KOPT-K1 (cell line): ENCODE measurements at regions not wholly inside any gene's neighbourhood (a gene's known extent, or its start where the extent isn't known, plus 50 kb on each side); places are given as distances from the start of the nearest gene placed in this dataset.
A peak's percentile ranks its signal among the peaks of the same experiment; 100 is the strongest.

Experiments used
- H3K27ac ChIP-seq: fragments of 200-600 bp; sonication (generic); 2 replicates; pipeline ENCODE4 v1.5.1; 2016; ENCODE audit warnings: antibody characterized with exemption, mild to moderate bottlenecking, low read depth, low read length; ENCODE audit not compliant: poor library complexity, severe bottlenecking
- H3K36me3 ChIP-seq: fragments of 200-600 bp; sonication (generic); 2 replicates; pipeline ENCODE4 v1.5.1; 2017; ENCODE audit warnings: antibody characterized with exemption, mild to moderate bottlenecking, low read length, moderate library complexity; ENCODE audit not compliant: insufficient read depth
- H3K9me3 ChIP-seq: fragments of 200-600 bp; sonication (generic); 2 replicates; pipeline ENCODE4 v1.5.1; 2017; ENCODE audit warnings: antibody characterized with exemption, low read length, mild to moderate bottlenecking; ENCODE audit not compliant: insufficient read depth, poor library complexity, severe bottlenecking

DNA sequence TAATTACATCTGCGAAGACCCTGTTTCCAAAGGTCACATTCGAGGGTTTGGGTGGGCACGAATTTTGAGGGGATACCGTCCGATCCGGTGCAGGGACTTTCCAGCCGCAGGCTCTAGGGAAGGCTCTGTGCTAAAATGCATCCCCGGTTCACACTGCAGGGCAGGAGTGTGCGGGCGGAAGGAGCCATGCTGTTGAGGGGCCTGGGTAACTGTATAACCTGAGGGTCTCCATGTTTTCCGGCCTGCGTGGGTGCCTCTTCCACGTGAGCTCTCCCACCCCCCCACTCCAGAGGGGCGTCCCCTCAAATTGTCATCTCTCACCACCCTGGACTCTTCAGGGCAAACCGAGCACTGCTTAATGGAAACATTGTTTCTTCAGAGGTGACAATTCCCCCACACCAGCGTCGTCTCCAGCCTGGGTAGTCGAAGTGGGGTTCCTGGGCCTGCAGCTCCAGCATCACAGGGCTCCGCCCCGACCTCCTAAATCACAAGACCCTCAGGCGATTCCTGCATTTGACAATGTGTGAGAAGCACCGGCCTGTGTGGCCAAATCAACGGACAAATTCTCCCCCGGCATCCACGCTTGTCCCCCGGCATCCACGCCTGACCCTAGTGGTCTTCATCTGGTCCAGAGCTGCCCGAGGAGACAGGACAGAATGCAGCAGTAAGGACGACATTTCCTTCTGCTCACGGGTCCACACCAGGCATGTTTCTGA, 51.2 kb downstream of the FOXL3 start:
- H3K9me3 ChIP-seq: no peaks in the 10 kb centered on the region
- no peak overlapping the region for H3K27ac ChIP-seq
- no peaks in the 10 kb centered on the region for H3K36me3 ChIP-seq

DNA sequence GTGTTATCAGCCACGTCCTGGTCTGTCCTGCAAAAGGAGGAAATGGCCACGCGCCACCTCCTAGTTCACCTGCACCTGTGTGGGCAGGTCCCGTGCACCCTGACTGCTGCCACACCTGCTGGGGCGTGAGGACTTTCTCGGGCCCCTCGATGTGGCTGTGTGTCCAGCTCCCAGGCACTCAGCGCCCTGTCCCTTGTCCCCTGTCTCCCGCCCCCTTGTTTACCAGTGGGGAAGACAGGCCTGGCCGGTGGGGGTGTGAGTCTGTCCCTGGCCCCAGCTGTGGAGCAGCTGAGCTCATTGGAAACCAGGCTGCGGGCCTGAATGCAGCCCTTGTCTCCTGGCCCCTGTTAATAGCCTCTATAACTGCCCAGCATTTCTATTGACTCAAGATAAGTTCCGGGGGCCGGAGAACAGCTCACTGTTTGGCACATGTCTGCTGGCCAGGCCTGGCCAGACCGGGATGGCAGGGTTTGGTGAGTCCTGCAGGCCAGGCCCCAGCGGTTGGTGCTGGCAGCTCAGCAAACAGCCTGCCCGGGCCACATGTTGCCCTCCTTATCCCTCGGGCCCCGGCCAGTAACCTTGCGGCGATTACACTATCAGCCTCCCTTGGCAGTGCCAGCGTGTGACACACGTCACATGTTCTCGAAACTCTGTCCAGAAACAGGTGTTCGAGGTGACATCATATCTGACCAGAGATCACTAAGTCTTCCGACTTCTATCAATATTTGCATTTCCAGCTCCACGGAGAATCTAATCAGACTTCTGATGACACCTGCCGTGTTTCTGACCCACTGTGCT, 52.1 kb downstream of the FOXL3 start:
- H3K27ac ChIP-seq: no peak overlapping the region
- no peaks in the 10 kb centered on the region for H3K9me3 ChIP-seq
- H3K36me3 ChIP-seq: no peaks in the 10 kb centered on the region

DNA sequence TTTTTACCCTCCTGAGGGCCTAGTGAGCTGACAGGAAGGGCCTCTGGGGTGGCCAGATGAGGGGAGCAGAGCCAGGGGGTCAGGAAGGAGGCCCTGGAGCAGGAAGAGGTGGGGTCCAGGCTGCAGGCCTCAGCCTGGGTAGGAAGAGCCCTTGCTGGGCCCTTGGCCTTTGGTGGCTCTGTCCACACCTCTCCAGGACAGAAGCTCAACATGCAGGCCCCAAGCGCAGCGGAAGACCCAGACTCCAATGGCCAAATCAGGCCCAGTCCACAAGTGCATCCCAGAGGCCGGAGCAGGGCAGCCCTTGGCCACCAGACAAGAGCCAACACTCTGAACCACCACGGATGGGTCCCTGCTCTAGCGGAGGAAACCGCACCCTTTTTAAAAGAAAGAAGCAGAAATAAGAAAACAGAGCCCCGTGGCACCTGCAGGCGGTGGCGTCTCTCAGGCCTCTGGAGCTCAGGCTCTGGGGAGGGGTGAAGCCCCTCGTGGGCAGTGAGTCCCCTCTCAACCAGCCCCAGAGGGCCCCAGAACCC, 52.8 kb downstream of the FOXL3 start:
- H3K27ac ChIP-seq: no peak overlapping the region
- no peaks in the 10 kb centered on the region for H3K36me3 ChIP-seq
- H3K9me3 ChIP-seq: no peaks in the 10 kb centered on the region

DNA sequence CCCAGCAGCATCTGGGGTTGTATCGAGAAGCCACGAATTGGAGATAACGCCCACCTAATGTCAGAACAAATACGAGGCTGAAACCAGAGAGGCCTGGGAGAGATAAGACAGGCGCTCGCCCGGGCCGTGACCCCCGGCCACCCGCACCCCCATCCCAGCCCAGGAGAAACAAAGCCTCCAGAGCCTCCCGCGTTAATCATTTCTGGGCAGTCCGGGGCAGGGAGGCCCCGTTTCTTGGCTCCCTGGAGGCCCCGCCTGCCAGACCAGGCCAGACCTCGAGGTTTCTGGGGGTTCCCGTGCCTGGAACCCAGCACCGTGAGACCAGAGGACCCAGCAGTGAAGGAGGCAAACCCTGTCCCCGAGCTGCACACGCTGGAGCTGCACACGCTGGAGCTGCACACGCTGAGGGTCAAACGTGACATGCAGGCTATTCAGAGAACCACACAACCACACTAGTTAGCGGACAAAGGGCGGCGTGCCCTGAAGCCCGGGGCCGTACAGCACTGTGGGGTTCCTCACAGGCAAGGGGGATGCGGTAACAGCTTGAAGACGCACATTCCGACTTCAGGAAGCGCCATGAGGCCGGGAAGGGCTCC, 53.4 kb downstream of the FOXL3 start:
- Histone ChIP-seq H3K27ac (no peak overlapping the region), H3K9me3 (no peaks in the 10 kb centered on the region), H3K36me3 (no peaks in the 10 kb centered on the region)

DNA sequence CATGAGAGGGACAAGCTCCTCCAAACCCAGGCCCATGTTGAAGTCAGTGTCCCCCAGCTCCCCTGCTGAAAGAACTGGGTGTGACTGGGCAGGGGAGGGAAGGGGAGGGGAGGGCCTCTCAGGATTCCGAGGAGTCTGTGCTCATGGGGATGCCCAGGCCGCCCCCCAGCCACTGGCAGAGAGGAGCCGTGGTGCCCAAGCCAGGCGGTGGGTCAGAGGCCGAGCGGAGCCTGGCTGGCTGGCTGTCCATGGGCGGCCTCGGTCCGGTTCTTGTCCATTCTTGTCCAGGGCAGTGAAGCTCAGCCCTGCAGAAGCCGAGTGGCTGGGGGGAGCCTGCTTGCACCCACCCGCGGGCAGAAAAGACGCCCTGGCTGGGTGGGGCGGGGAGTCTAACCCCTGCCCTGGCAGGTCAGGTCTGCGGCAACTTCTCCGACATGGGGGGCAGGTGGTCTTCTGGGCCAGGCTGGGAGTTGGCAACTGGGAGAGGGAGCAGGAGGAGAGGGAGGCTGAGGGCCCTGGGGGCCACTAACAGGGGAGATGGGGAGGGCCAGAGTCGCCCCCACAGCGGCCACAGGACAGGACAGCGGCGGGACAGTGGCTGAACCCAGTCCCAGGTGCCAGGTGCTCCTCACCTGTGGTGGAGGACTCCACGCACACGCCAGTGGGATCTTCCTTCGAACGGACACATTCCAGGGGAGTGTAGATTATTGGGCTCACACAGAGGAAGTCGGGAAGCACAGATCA, 54.1 kb downstream of the FOXL3 start:
- Histone ChIP-seq H3K9me3 (no peaks in the 10 kb centered on the region), H3K27ac (no peak overlapping the region)

DNA sequence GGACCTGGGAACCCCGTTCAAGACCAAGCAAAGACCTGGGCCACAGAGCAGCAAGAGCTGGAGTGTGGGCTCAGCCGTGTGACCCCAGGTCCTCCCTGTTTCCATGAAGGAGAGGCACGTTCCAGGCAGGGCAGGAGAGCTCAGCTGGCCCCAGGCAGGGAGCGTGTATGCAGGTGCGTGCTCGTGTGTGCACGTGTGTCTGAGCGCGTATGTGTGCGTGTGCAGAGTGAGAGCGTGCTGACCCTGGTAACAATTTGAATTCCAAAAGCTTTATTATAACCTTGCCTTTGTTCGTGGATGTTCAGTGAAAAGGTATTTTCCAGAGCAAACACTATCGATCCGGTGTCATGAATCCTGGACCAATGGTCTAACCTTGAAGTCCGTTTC, 54.6 kb downstream of the FOXL3 start:
- Histone ChIP-seq H3K36me3 (no peaks in the 10 kb centered on the region), H3K27ac (no peak overlapping the region), H3K9me3 (no peaks in the 10 kb centered on the region)

More for the DNA sequence above, 54.1 kb downstream of the FOXL3 start:
- H3K36me3 ChIP-seq: no peaks in the 10 kb centered on the region

DNA sequence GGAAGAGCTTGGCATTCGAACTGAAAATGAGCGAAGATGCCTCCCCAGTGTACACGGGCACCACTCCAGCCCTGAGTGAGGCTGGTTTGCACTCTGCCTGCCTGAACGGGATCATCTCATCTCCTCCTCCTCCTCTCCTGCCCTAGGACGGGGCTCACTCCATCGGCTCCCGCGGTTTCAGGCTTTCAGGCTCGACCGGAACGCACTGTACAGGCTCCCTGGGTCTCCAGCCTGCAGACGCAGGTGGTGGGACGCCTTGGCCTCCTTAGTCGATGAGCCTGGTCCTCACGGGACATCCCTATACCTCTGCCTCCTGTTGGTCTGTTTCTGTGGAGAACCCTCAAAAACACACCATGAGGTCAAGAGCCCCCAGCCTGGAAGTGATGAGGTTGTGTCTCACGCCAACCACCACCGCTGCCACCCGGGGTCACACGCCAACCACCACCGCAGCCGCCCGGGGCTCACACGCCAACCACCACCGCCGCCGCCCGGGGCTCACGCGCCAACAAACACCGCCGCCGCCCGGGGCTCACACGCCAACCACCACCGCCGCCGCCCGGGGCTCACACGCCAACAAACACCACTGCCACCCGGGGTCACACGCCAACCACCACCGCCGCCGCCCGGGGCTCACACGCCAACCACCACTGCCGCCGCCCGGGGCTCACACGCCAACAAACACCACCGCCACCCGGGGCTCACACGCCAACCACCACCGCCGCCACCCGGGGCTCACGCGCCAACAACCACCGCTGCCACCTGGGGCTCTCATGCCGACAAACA, 56.3 kb downstream of the FOXL3 start:
- H3K9me3 ChIP-seq: no peaks in the 10 kb centered on the region
- no peak overlapping the region for H3K27ac ChIP-seq
- no peaks in the 10 kb centered on the region for H3K36me3 ChIP-seq

DNA sequence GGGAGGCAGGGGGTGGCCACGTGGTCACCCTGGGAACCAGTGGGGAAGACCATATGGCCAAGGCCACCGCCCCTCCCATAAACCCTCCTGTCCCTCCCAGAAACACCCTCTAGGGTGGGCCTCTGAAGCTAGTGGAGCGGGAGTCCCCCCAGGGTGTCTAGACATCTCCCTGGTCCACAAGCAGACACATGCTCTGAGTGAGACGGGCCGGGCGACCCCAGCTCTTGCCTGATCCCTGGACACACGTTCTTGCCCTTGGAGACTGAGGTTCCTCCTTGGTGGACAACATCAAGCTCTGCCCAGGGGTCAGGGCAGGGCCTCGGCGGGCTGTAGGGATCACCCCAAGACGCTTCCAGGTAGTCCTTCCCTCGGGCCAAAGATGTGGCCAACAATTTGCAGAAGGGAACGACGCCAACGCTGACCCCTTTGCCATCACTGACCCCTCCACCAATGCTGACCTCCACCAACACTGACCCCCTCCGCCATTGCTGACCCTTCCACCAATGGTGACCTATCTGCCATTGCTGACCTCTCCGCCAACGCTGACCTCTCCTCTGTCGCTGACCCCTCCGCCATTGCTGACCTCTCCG, 57.1 kb downstream of the FOXL3 start:
- Histone ChIP-seq H3K36me3 (no peaks in the 10 kb centered on the region), H3K9me3 (no peaks in the 10 kb centered on the region), H3K27ac (no peak overlapping the region)

DNA sequence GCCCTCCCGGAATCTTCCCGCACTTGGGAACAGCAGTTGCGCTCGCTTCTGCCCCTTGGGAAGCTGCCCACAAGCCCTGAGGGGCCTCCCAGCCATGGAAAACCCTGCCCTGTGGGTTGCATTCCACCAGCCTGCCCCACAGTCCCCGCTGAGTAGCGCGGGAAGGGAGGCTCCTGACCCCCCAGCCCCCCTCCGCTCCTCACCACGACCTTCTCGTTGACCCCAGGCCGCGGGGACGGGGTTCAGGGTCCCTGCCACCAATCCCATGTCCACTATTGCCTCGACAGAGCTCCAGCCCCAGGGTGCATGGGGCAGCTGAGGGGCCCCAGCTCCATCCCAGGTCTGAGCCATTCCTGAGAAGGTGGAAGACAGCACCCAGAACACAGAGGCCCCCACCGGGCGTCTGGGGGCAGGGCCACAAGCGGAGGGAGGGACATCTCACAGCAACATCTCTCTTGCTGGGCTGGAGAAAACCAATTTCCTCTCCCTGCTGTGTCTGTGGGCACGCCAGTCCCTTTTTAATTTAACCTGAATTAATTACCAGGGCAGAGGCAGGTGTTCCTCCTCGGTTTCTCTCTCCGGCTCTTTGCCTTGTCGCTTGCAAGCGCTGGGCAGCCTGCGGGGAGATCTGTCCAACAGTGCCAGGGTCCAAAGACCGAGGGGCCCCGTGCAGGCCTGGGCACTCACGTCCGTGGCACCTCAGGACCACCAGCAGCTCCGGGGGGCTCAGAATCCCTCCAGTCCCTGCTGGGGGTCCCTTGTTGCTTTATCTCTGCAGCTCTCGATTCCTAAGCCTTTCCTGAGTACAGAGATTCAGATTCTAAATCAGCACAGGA, 57.9 kb downstream of the FOXL3 start:
- Histone ChIP-seq H3K27ac (no peak overlapping the region), H3K36me3 (no peaks in the 10 kb centered on the region), H3K9me3 (no peaks in the 10 kb centered on the region)

DNA sequence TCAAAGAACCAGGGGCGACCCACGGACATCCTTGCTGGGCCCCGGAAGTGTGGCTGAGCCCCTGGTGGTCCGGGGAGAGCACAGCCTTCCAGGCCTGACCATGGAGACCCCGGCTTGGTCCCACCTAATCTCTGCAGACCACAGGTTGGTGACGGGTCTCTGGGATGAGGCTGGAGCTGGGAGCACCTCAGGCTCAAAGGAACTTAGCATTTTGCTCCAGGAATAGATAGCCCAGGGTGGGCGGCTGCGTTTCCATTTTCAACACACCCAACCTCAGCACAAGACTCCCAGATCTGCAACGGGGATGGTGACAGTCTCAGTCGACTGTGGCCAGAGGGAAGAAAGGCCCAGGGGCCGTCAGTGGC, 58.5 kb downstream of the FOXL3 start:
- Histone ChIP-seq H3K27ac (no peak overlapping the region), H3K9me3 (no peaks in the 10 kb centered on the region)

DNA sequence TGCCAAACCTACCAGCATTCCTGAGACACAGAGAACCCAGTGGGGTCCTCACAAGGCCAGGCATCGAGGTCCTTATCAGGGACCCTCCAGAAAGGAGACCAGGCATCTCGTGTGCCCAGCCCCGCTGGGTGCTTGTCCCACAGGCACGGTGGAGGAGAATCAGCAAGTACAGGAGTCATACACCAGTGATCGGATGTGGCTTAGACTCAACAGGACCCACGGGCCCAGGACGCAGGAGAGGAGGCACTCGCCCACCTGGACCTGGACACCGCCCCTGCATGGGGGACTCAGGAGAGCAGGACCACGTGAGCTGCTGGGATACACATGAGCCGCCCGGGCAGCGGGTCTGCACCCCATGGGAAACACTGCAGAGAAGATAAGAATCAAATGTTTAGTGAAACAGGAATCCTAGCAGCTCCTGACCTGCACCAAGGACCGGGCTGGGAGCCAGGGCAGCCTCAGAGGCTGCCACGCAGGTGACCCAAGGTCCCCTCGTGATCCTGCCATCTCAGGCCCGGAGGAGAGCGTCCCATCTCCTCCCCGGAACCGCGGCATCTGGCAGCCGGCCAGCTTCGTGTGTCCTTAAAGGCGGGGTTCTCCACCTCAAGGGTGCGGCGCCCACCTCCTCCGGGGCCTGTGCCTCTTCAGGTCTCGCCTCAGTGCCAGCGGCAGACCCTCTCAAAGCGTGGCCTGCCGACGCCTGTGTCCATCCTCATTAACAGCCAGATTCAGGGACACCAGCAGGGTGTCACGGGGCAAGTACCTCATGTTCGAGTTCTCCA, 59.2 kb downstream of the FOXL3 start:
- Histone ChIP-seq H3K36me3 (no peaks in the 10 kb centered on the region), H3K27ac (no peak overlapping the region), H3K9me3 (no peaks in the 10 kb centered on the region)

More for the DNA sequence above, 58.5 kb downstream of the FOXL3 start:
- H3K36me3 ChIP-seq: no peaks in the 10 kb centered on the region

DNA sequence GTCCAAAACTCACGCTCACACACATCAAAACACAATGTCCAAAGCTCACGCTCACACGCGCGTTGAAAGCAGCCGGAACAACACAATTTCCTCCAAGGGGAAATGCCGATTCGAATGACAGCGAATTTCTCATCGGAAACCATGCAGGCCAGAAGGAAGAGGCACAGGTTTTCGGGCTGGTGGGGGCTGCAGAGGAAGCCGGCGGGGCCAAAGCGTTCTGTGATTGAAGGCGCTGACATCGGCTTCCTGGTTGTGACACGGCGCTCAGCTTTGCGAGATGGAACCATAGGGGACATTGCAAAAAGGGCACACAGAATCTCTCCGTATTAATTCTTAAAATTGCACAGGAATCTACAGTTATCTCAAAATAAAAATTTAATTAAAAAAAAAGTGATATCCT, 61.3 kb downstream of the FOXL3 start:
- no peaks in the 10 kb centered on the region for H3K36me3 ChIP-seq
- no peaks in the 10 kb centered on the region for H3K9me3 ChIP-seq
- H3K27ac ChIP-seq: peak overlapping the region; percentile 45
